OCI-LY7 (cell line): ENCODE measurements at regions not wholly inside any gene's neighbourhood (a gene's known extent, or its start where the extent isn't known, plus 50 kb on each side); places are given as distances from the start of the nearest gene placed in this dataset.

Experiments
- BruUV-seq: library from RNA; stranded (reverse); fragments of 400-500 nt; replicated peaks from 2 replicates; lab custom pipeline; 2021; lab: Mats Ljungman, UMichigan
- CTCF ChIA-PET: fragments of 300-600 bp; sonication (Branson Sonifier 250); formaldehyde crosslinking; loops from one replicate; lab custom pipeline; 2022; ENCODE audit warnings: antibody characterized with exemption; ENCODE audit not compliant: unreplicated experiment; lab: Charles Lee
- POLR2A ChIA-PET: fragments of 300-600 bp; sonication (Branson Sonifier 250); formaldehyde crosslinking; loops from one replicate; lab custom pipeline; 2022; ENCODE audit warnings: antibody characterized with exemption; lab: Charles Lee
- DNase-seq: peaks from one replicate; pipeline ENCODE4 v3.0.0-alpha.2; 2015; ENCODE audit warnings: low spot score
- H2AFZ ChIP-seq: fragments of 200-600 bp; sonication (generic), shearing (Covaris generic); 2 replicates; pipeline ENCODE4 v1.6.1; 2014; ENCODE audit warnings: mild to moderate bottlenecking, antibody characterized with exemption, low read length, moderate library complexity
- H3K27ac ChIP-seq: fragments of 200-600 bp; sonication (generic); 2 replicates; pipeline ENCODE4 v1.5.1; 2014; ENCODE audit warnings: mixed run types, low read depth, mild to moderate bottlenecking, moderate library complexity, low read length, inconsistent platforms; ENCODE audit not compliant: poor library complexity, severe bottlenecking
- H3K36me3 ChIP-seq: fragments of 200-600 bp; sonication (generic); 2 replicates; pipeline ENCODE4 v1.6.1; 2014; ENCODE audit warnings: mild to moderate bottlenecking, antibody characterized with exemption, low read length, moderate library complexity, mixed read lengths; ENCODE audit not compliant: insufficient read depth
- H3K4me1 ChIP-seq: fragments of 200-600 bp; sonication (generic); 2 replicates; pipeline ENCODE4 v1.5.1; 2014; ENCODE audit warnings: mild to moderate bottlenecking, low read length; ENCODE audit not compliant: insufficient read depth, poor library complexity, severe bottlenecking
- H3K4me2 ChIP-seq: fragments of 200-600 bp; sonication (generic); 2 replicates; pipeline ENCODE4 v1.6.1; 2014; ENCODE audit warnings: mild to moderate bottlenecking, low read length
- H3K4me3 ChIP-seq: fragments of 200-600 bp; sonication (generic); 2 replicates; pipeline ENCODE4 v1.5.1; 2014; ENCODE audit warnings: mild to moderate bottlenecking, low read depth, low read length; ENCODE audit not compliant: poor library complexity, severe bottlenecking
- H3K79me2 ChIP-seq: fragments of 200-600 bp; sonication (generic); 2 replicates; pipeline ENCODE4 v1.6.1; 2016; ENCODE audit warnings: low read depth, mild to moderate bottlenecking, low read length, moderate library complexity, mixed read lengths; ENCODE audit not compliant: insufficient read depth
- H3K9me2 ChIP-seq: fragments of 200-600 bp; sonication (generic); 2 replicates; pipeline ENCODE4 v1.6.1; 2016; ENCODE audit warnings: mild to moderate bottlenecking, low read length, mixed read lengths; ENCODE audit not compliant: insufficient read depth
- H3K9me3 ChIP-seq: fragments of 200-600 bp; sonication (generic); 2 replicates; pipeline ENCODE4 v1.6.1; 2014; ENCODE audit warnings: mild to moderate bottlenecking, mixed run types, low read length, mixed read lengths
- H4K20me1 ChIP-seq: fragments of 200-600 bp; sonication (generic); 2 replicates; pipeline ENCODE4 v1.6.1; 2014; ENCODE audit warnings: mild to moderate bottlenecking, antibody characterized with exemption, low read length, moderate library complexity, mixed read lengths; ENCODE audit not compliant: insufficient read depth
- CTCF ChIP-seq: fragments of 200-600 bp; sonication (generic); conservative IDR thresholded peaks from 2 replicates; pipeline ENCODE4 v1.5.1; 2014; ENCODE audit warnings: mild to moderate bottlenecking, antibody characterized with exemption, low read length, moderate library complexity, mixed read lengths
- EZH2phosphoT487 ChIP-seq: fragments of 200-600 bp; sonication (generic); IDR thresholded peaks from 2 replicates; pipeline ENCODE4 v1.6.1; 2018; ENCODE audit warnings: low read depth, borderline replicate concordance, mild to moderate bottlenecking, mixed run types, antibody characterized with exemption, low read length, moderate library complexity, mixed read lengths
- intact Hi-C: fragments of 100-400 bp; cut with micrococcal nuclease; formaldehyde crosslinking; loops from one replicate; pipeline ENCODE4 v1.10.0; 2022; ENCODE audit not compliant: unreplicated experiment

GRCh38 chr18:46324087-46324955 is 220.1 kb downstream of the HAUS1 start:
- POLR2A ChIA-PET = no interaction called here
- peak overlapping the region; percentile 50 for H3K4me2 ChIP-seq
- intact Hi-C loops = no loop called here
- no peaks in the 10 kb centered on the region for H3K9me2 ChIP-seq
- no peaks in the 10 kb centered on the region for H3K9me3 ChIP-seq
- H3K79me2 ChIP-seq = no peaks in the 10 kb centered on the region
- peaks cover 8% of the 10 kb centered on the region for H3K4me1 ChIP-seq
- H4K20me1 ChIP-seq = no peaks in the 10 kb centered on the region
- no peaks in the 10 kb centered on the region for H3K36me3 ChIP-seq
- H3K4me3 ChIP-seq = no peak overlapping the region
- TF ChIP-seq EZH2phosphoT487 (no peak), CTCF (no peak)
- no TSS peak for BruUV-seq
- CTCF ChIA-PET = no interaction called here
- peak overlapping the region; percentile 87 for H2AFZ ChIP-seq
- no peak overlapping the region for H3K27ac ChIP-seq
- DNase-seq = peak; percentile 39

GRCh38 chr18:46325895-46326294 is 221.7 kb downstream of the HAUS1 start:
- intact Hi-C loops = no loop called here
- H3K9me3 ChIP-seq = no peaks in the 10 kb centered on the region
- H3K4me3 ChIP-seq = no peak overlapping the region
- no peak overlapping the region for H3K27ac ChIP-seq
- ChIA-PET POLR2A (no interaction called here), CTCF (no interaction called here)
- no peaks in the 10 kb centered on the region for H3K79me2 ChIP-seq
- no peak overlapping the region for H3K4me2 ChIP-seq
- H3K9me2 ChIP-seq = no peaks in the 10 kb centered on the region
- BruUV-seq = no TSS peak
- DNase-seq = no peak
- no peaks in the 10 kb centered on the region for H4K20me1 ChIP-seq
- H3K4me1 ChIP-seq = peaks cover 8% of the 10 kb centered on the region
- no peaks in the 10 kb centered on the region for H3K36me3 ChIP-seq
- H2AFZ ChIP-seq = no peak overlapping the region
- TF ChIP-seq EZH2phosphoT487 (no peak), CTCF (no peak)

DNA sequence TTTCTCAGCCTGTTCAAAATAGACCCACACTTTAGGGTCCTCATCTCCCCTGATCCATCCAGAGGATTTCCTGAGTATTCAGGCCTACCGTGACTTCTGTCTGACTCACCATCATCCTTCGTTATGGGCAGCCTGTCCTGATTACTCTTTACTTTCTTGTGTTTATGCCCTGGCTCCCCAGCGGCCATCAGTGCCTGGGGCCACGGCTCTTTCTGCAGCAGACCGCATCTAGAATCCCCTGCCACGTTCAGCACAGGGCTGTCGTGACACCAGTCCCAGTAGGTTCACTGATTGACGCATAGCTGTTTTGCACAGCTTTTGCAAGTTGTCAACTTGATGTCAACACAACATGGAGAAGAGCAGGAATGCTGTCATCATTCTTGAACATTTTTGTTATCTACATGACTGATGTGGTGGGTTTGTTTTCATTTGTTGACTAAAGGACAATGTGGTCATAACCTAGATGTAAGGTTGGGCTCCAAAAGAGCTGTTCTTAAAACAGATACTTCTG is 225.6 kb downstream of the HAUS1 start:
- H3K79me2 ChIP-seq = no peaks in the 10 kb centered on the region
- H3K27ac ChIP-seq = no peak overlapping the region
- no peaks in the 10 kb centered on the region for H3K9me3 ChIP-seq
- ChIA-PET POLR2A (no interaction called here), CTCF (no interaction called here)
- no peak overlapping the region for H3K4me2 ChIP-seq
- no TSS peak for BruUV-seq
- no peaks in the 10 kb centered on the region for H3K36me3 ChIP-seq
- DNase-seq = no peak
- intact Hi-C loops = no loop called here
- no peak overlapping the region for H3K4me3 ChIP-seq
- H3K9me2 ChIP-seq = no peaks in the 10 kb centered on the region
- no peak overlapping the region for H2AFZ ChIP-seq
- TF ChIP-seq CTCF (no peak), EZH2phosphoT487 (no peak)
- no peaks in the 10 kb centered on the region for H4K20me1 ChIP-seq
- no peaks in the 10 kb centered on the region for H3K4me1 ChIP-seq
